ENCODE measurements at regions not wholly inside any gene's neighbourhood (a gene's known extent, or its start where the extent isn't known, plus 50 kb on each side); places are given as distances from the start of the nearest gene placed in this dataset.
"Not testable (repeated sequence)": the region's sequence is repeated elsewhere in the genome, so short reads cannot be mapped to it uniquely, and the experiment has no call there.

- H3K36me3 ChIP-seq (ENCODE audit: control insufficient read depth, insufficient read depth, low read length); H3K9me1 ChIP-seq (ENCODE audit: control insufficient read depth, insufficient read depth, low read length); H3K27me3 ChIP-seq (ENCODE audit: control insufficient read depth in 2 of 2, insufficient read depth in 2 of 2, low read length in 2 of 2); H4K20me1 ChIP-seq (replicated peaks; ENCODE audit: control insufficient read depth, insufficient read depth, low read length); H3K4me1 ChIP-seq (replicated peaks in 1 of 2; ENCODE audit: control insufficient read depth in 2 of 2, insufficient read depth in 2 of 2, low read length in 2 of 2); BruUV-seq (replicated peaks); H3K79me2 ChIP-seq (ENCODE audit: control insufficient read depth, insufficient read depth, low read length); H3K9me3 ChIP-seq (replicated peaks; ENCODE audit: control insufficient read depth, insufficient read depth, low read depth, low read length); CTCF ChIA-PET (ENCODE audit: low intra/inter-chr PET ratio); FAIRE-seq; TF ChIP-seq ATF1 (CRISPR knock-in tag; IDR thresholded peaks at IDR 0.05): not testable (repeated sequence)
- Histone ChIP-seq H3K4me2 (ENCODE audit: insufficient read depth, low read length) (peak overlapping the region; percentile 79), H3K4me3 (peak overlapping the region; percentile 39), H2AFZ (ENCODE audit: low read depth, low read length) (peak overlapping the region; percentile 90), H3K27ac (ENCODE audit: extremely low read depth, low read depth, low read length) (peak overlapping the region; percentile 73), H3K9ac (ENCODE audit: insufficient read depth in 1 of 2, low read depth in 2 of 2, low read length in 2 of 2) (peak overlapping the region; percentile 51 to 88)
- in situ Hi-C loops (cut with MboI), result loop anchor here (25.0 kb wide), 1 partner anchor 490 kb away; no protein-coding TSS in a partner anchor
- WGBS (ENCODE audit: insufficient coverage, low coverage, missing lambda C conversion rate), result 1% methylated on average over 21 of the region's 24 CpGs
- peak; percentile 93 for ATAC-seq
- intact Hi-C loops (cut with micrococcal nuclease), result loop anchor here (10.0 kb wide), 1 partner anchor 487 kb away; no protein-coding TSS in a partner anchor
- POLR2A ChIA-PET, result interaction anchor here (0.6 to 1.1 kb wide), 6 partner anchors 9 to 670 kb away, joined by 3 to 5 read pairs (median 4); no protein-coding TSS in a partner anchor
- peak in 1 of 4 experiments; percentile 74 for DNase-seq (ENCODE audit: extremely low read depth in 1 of 4, low spot score in 3 of 4)
- TF ChIP-seq NFRKB (IDR thresholded peaks at IDR 0.05; ENCODE audit: low read depth) (peak; percentile 94), EHMT2 (IDR thresholded peaks at IDR 0.05) (peak; percentile 62; the same call in 1 of the 2 replicates), ATF1 (tag; IDR thresholded peaks at IDR 0.05) (peak; percentile 86), FOXA3 (CRISPR knock-in tag; conservative IDR thresholded peaks at IDR 0.05 in 1 of 2, IDR thresholded peaks at IDR 0.05 in 1 of 2) (peak; percentile 92 to 94), ZEB2 (IDR thresholded peaks at IDR 0.05) (0 out of 2 replicates have a peak, but pooled peaks have one; percentile 51), SMARCA4 (IDR thresholded peaks at IDR 0.05) (0 out of 2 replicates have a peak, but pooled peaks have one; percentile 40), CBFA2T3 (IDR thresholded peaks at IDR 0.05) (peak; percentile 51), ARID1B (IDR thresholded peaks at IDR 0.05) (peak; percentile 50; the same call in 1 of the 2 replicates), FOXK2 (conservative IDR thresholded peaks at IDR 0.05 in 1 of 2, IDR thresholded peaks at IDR 0.05 in 1 of 2; ENCODE audit: low read depth in 2 of 2) (peak; percentile 13 to 51; a peak in 2 of 4 replicates), HDAC2 (IDR thresholded peaks at IDR 0.05) (0 out of 2 replicates have a peak, but pooled peaks have one; percentile 47), TAF7 (tag; IDR thresholded peaks at IDR 0.05) (peak; percentile 79)
- TF ChIP-seq, protein P1, sequence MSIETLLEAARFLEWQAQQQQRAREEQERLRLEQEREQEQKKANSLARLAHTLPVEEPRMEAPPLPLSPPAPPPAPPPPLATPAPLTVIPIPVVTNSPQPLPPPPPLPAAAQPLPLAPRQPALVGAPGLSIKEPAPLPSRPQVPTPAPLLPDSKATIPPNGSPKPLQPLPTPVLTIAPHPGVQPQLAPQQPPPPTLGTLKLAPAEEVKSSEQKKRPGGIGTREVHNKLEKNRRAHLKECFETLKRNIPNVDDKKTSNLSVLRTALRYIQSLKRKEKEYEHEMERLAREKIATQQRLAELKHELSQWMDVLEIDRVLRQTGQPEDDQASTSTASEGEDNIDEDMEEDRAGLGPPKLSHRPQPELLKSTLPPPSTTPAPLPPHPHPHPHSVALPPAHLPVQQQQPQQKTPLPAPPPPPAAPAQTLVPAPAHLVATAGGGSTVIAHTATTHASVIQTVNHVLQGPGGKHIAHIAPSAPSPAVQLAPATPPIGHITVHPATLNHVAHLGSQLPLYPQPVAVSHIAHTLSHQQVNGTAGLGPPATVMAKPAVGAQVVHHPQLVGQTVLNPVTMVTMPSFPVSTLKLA (conservative IDR thresholded peaks at IDR 0.05), result peak; percentile 48 to 67; a peak in 3 of 4 replicates
- TF ChIP-seq, protein P2, sequence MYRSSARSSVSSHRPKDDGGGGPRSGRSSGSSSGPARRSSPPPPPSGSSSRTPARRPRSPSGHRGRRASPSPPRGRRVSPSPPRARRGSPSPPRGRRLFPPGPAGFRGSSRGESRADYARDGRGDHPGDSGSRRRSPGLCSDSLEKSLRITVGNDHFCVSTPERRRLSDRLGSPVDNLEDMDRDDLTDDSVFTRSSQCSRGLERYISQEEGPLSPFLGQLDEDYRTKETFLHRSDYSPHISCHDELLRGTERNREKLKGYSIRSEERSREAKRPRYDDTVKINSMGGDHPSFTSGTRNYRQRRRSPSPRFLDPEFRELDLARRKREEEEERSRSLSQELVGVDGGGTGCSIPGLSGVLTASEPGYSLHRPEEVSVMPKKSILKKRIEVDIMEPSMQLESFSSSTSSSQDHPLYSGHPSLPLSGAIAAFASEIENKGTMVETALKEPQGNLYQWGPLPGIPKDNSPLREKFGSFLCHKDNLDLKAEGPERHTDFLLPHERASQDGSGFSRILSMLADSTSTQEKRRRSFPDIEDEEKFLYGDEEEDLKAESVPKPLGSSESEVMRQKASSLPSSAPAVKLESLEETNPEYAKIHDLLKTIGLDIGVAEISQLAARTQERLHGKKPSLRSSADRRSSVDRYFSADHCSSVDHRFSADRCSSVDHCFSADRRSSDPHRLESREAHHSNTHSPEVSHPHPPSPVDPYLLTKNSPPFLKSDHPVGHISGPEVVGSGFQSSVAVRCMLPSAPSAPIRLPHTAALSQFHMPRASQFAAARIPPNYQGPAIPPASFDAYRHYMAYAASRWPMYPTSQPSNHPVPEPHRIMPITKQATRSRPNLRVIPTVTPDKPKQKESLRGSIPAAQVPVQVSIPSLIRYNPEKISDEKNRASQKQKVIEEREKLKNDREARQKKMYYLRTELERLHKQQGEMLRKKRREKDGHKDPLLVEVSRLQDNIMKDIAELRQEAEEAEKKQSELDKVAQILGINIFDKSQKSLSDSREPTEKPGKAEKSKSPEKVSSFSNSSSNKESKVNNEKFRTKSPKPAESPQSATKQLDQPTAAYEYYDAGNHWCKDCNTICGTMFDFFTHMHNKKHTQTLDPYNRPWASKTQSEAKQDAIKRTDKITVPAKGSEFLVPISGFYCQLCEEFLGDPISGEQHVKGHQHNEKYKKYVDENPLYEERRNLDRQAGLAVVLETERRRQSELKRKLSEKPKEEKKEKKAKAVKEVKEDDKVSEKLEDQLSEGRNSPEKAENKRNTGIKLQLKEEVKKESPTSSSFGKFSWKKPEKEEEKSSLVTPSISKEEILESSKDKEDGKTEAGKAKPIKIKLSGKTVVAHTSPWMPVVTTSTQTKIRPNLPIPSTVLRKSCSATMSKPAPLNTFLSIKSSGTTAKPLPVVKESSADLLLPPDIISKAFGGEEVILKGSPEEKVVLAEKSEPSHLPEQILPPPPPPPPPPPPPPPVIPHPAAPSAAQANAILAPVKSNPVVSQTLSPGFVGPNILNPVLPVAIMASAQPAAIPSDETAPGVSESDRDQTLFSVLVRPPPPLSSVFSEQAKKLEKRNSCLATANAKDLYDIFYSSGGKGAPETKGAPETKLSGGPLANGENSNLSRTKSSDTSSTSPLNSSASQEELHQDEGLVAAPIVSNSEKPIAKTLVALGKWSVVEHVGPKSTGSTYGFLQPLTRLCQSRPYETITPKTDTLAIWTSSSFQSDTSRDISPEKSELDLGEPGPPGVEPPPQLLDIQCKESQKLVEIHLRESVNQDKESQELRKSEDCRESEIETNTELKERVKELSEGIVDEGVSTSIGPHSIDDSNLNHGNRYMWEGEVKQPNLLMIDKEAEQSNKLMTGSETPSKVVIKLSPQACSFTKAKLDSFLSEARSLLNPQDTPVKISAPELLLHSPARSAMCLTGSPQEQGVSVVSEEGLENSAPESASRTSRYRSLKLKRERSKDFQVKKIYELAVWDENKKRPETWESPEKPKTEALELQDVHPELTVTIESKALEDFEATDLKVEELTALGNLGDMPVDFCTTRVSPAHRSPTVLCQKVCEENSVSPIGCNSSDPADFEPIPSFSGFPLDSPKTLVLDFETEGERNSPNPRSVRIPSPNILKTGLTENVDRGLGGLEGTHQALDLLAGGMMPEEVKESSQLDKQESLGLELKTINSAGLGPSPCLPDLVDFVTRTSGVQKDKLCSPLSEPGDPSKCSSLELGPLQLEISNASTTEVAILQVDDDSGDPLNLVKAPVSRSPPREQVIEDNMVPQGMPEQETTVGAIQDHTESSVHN (IDR thresholded peaks at IDR 0.05; ENCODE audit: borderline replicate concordance in 1 of 2, low read depth in 1 of 2), result 0 out of 4 replicates have a peak, but pooled peaks of 1 of the 2 experiments have one; percentile 21
These were observed 267.4 kb downstream of the HINT1 start for GRCh38 chr5:130897537-130898195.
